PC-3 (cell line): ENCODE measurements at regions not wholly inside any gene's neighbourhood (a gene's known extent, or its start where the extent isn't known, plus 50 kb on each side); places are given as distances from the start of the nearest gene placed in this dataset.

Experiments used
- CTCF ChIP-seq: fragments of 300-600 bp; sonication (generic); conservative IDR thresholded peaks from 2 replicates; pipeline ENCODE4 v1.5.1; 2017; ENCODE audit warnings: antibody characterized with exemption, low read depth, mild to moderate bottlenecking, low read length
- EZH2 ChIP-seq: fragments of 300-600 bp; sonication (generic); IDR thresholded peaks from one replicate; pipeline ENCODE4 v1.6.1; 2017; ENCODE audit warnings: antibody characterized with exemption, mild to moderate bottlenecking, low read length; ENCODE audit not compliant: unreplicated experiment

- TF ChIP-seq CTCF (no peak), EZH2 (no peak)
Observed at GRCh38 chr1:189929501-189930099, 548.1 kb downstream of the BRINP3 start.
